ENCODE measurements at regions not wholly inside any gene's neighbourhood (a gene's known extent, or its start where the extent isn't known, plus 50 kb on each side); places are given as distances from the start of the nearest gene placed in this dataset.

- TF ChIP-seq CTCF (IDR thresholded peaks at IDR 0.05; ENCODE audit: insufficient read depth, low read depth, low read length) (no peak), EZH2 (IDR thresholded peaks at IDR 0.05; ENCODE audit: insufficient read depth, low read length) (no peak)
These were observed 1360.1 kb upstream of the CELF2 start for GRCh38 chr10:9657530-9657929.
